H1 (cell line): ENCODE measurements at regions not wholly inside any gene's neighbourhood (a gene's known extent, or its start where the extent isn't known, plus 50 kb on each side); places are given as distances from the start of the nearest gene placed in this dataset.

Experiments used
- CTCF ChIA-PET: fragments of 300-600 bp; sonication (Branson Sonifier 250); formaldehyde crosslinking; loops from one replicate; lab custom pipeline; 2021; ENCODE audit not compliant: partially characterized antibody; lab: Charles Lee
- POLR2A ChIA-PET: fragments of 300-600 bp; sonication (Branson Sonifier 250); formaldehyde crosslinking; loops from one replicate; lab custom pipeline; 2021; ENCODE audit warnings: inconsistent platforms; ENCODE audit not compliant: partially characterized antibody; lab: Charles Lee
- DNase-seq, 2 experiments: peaks; one replicate each; pipeline versions ENCODE4 v3.0.0 to v3.0.0-alpha.2; 2010 to 2022; ENCODE audit warnings: low spot score in 2 of 2, low read depth in 1 of 2, mixed read lengths in 1 of 2
- FAIRE-seq: peaks from 2 replicates; lab custom pipeline; 2011; peaks lifted over from hg19 to GRCh38; lab: Jason Lieb, UNC
- H2AFZ ChIP-seq: 2 replicates; pipeline ENCODE4 v1.8.1; 2012; ENCODE audit warnings: low read length, inconsistent platforms
- H2AK5ac ChIP-seq: 2 replicates; pipeline ENCODE4 v1.6.1; 2013; ENCODE audit warnings: low read depth, low read length
- H2BK120ac ChIP-seq: replicated peaks from 2 replicates; pipeline ENCODE3; 2013; ENCODE audit warnings: low read depth, low read length, inconsistent platforms
- H2BK12ac ChIP-seq: 2 replicates; pipeline ENCODE4 v1.6.1; 2013; ENCODE audit warnings: low read depth, low read length
- H2BK15ac ChIP-seq: 2 replicates; pipeline ENCODE4 v1.6.1; 2013; ENCODE audit warnings: low read length
- H2BK20ac ChIP-seq: 2 replicates; pipeline ENCODE4 v1.6.1; 2013; ENCODE audit warnings: low read length
- H2BK5ac ChIP-seq: 2 replicates; pipeline ENCODE4 v1.6.1; 2013; ENCODE audit warnings: low read depth, low read length
- H3K14ac ChIP-seq: 2 replicates; pipeline ENCODE4 v1.6.1; 2013; ENCODE audit warnings: inconsistent platforms; ENCODE audit not compliant: insufficient read length
- H3K18ac ChIP-seq: 2 replicates; pipeline ENCODE4 v1.6.1; 2013; ENCODE audit warnings: low read length; ENCODE audit errors: extremely low read depth
- H3K23ac ChIP-seq: 2 replicates; pipeline ENCODE4 v1.6.1; 2013; ENCODE audit warnings: inconsistent platforms; ENCODE audit not compliant: insufficient read length
- H3K23me2 ChIP-seq: 2 replicates; pipeline ENCODE4 v1.6.1; 2013; ENCODE audit warnings: low read depth, low read length
- H3K27ac ChIP-seq: 2 replicates; pipeline ENCODE4 v1.6.1; 2011; ENCODE audit warnings: low read depth, low read length, inconsistent platforms
- H3K27me3 ChIP-seq, 4 experiments: replicated peaks in 1 of 4; 1 replicate in 1 of 4; 2 replicates in 3 of 4; pipeline versions ENCODE4 v1.6.1 to v1.8.1; 2011 to 2013; ENCODE audit warnings: low read length in 3 of 4, mild to moderate bottlenecking in 3 of 4, inconsistent platforms in 2 of 4, mixed read lengths in 2 of 4, moderate library complexity in 1 of 4; ENCODE audit not compliant: control insufficient read depth in 3 of 4, insufficient read depth in 3 of 4; ENCODE audit errors: extremely low read depth in 1 of 4
- H3K36me3 ChIP-seq, 4 experiments: 2 replicates each; pipeline versions ENCODE4 v1.6.1 to v1.8.1; 2011 to 2013; ENCODE audit warnings: mild to moderate bottlenecking in 4 of 4, low read length in 3 of 4, moderate library complexity in 2 of 4, control low read depth in 1 of 4, inconsistent platforms in 1 of 4; ENCODE audit not compliant: insufficient read depth in 4 of 4, control insufficient read depth in 2 of 4
- H3K4ac ChIP-seq: replicated peaks from 2 replicates; pipeline ENCODE3; 2013; ENCODE audit warnings: low read length, low read depth, mixed read lengths, inconsistent platforms; ENCODE audit not compliant: insufficient read length
- H3K4me1 ChIP-seq, 4 experiments: replicated peaks in 1 of 4; 1 replicate in 1 of 4; 2 replicates in 3 of 4; pipeline versions ENCODE4 v1.6.1 to v1.8.1; 2011 to 2013; ENCODE audit warnings: low read length in 3 of 4, inconsistent platforms in 2 of 4, mixed read lengths in 1 of 4; ENCODE audit not compliant: insufficient read depth in 4 of 4, control insufficient read depth in 3 of 4
- H3K4me2 ChIP-seq, 2 experiments: 2 replicates each; pipeline versions ENCODE4 v1.6.1 to v1.8.1; 2011 to 2013; ENCODE audit warnings: low read depth in 2 of 2, low read length in 2 of 2, control low read depth in 1 of 2, inconsistent platforms in 1 of 2, mild to moderate bottlenecking in 1 of 2; ENCODE audit not compliant: insufficient read depth in 1 of 2
- H3K4me3 ChIP-seq, 4 experiments: fragments of 200-600, 300-600 bp in 1 of 4; sonication (generic), shearing (Covaris generic), sonication (Bioruptor Twin) in 1 of 4; 2 replicates each; pipeline versions ENCODE4 v1.5.1 to v1.8.1; 2011 to 2016; ENCODE audit warnings: low read length in 4 of 4, low read depth in 3 of 4, control low read depth in 2 of 4, inconsistent platforms in 2 of 4, mild to moderate bottlenecking in 2 of 4, mixed read lengths in 1 of 4, moderate library complexity in 1 of 4; ENCODE audit not compliant: insufficient read depth in 2 of 4; ENCODE audit errors: extremely low read depth in 1 of 4
- H3K56ac ChIP-seq: replicated peaks from 2 replicates; pipeline ENCODE3; 2013; ENCODE audit warnings: low read depth, mild to moderate bottlenecking, mixed read lengths, low read length, inconsistent platforms; ENCODE audit not compliant: insufficient read length
- H3K79me1 ChIP-seq: 2 replicates; pipeline ENCODE4 v1.6.1; 2013; ENCODE audit warnings: low read depth, low read length, control low read depth
- H3K79me2 ChIP-seq, 2 experiments: 2 replicates each; pipeline versions ENCODE4 v1.6.1 to v1.8.1; 2012 to 2013; ENCODE audit warnings: low read length in 2 of 2, mild to moderate bottlenecking in 2 of 2, inconsistent platforms in 1 of 2; ENCODE audit not compliant: insufficient read depth in 2 of 2, control insufficient read depth in 1 of 2
- H3K9ac ChIP-seq, 4 experiments: replicated peaks in 1 of 4; 1 replicate in 1 of 4; 2 replicates in 3 of 4; pipeline versions ENCODE4 v1.6.1 to v1.8.1; 2011 to 2013; ENCODE audit warnings: low read depth in 3 of 4, low read length in 3 of 4, control low read depth in 2 of 4, mild to moderate bottlenecking in 2 of 4, moderate library complexity in 2 of 4, inconsistent platforms in 1 of 4; ENCODE audit errors: extremely low read depth in 1 of 4
- H3K9me3 ChIP-seq, 2 experiments: 2 replicates each; pipeline versions ENCODE4 v1.6.1 to v1.8.1; 2012 to 2013; ENCODE audit warnings: mild to moderate bottlenecking in 2 of 2, moderate library complexity in 2 of 2, control low read depth in 1 of 2, inconsistent platforms in 1 of 2, low read depth in 1 of 2, low read length in 1 of 2, mixed read lengths in 1 of 2; ENCODE audit not compliant: insufficient read depth in 2 of 2
- H4K20me1 ChIP-seq, 2 experiments: replicated peaks in 1 of 2; 2 replicates each; pipeline versions ENCODE3 to v1.8.1; 2011 to 2013; ENCODE audit warnings: inconsistent platforms in 2 of 2, low read length in 2 of 2, mild to moderate bottlenecking in 1 of 2; ENCODE audit not compliant: insufficient read depth in 2 of 2, control insufficient read depth in 1 of 2
- H4K5ac ChIP-seq: 2 replicates; pipeline ENCODE4 v1.6.1; 2013; ENCODE audit warnings: low read length, low read depth, mixed read lengths, inconsistent platforms; ENCODE audit not compliant: insufficient read length
- H4K8ac ChIP-seq: 2 replicates; pipeline ENCODE4 v1.8.0; 2013; ENCODE audit warnings: mild to moderate bottlenecking, moderate library complexity, low read length, inconsistent platforms; ENCODE audit not compliant: insufficient read depth; ENCODE audit errors: extremely low read depth
- H4K91ac ChIP-seq: replicated peaks from 2 replicates; pipeline ENCODE3; 2013; ENCODE audit warnings: low read length, mixed read lengths, inconsistent platforms; ENCODE audit not compliant: insufficient read length
- BACH1 ChIP-seq: IDR thresholded peaks from 2 replicates; pipeline ENCODE4 v1.6.1; 2012; ENCODE audit warnings: low read length, improper control_type of control experiment
- CHD2 ChIP-seq: IDR thresholded peaks from 2 replicates; pipeline ENCODE4 v1.6.1; 2012; ENCODE audit warnings: low read length, improper control_type of control experiment
- EP300 ChIP-seq, 2 experiments: IDR thresholded peaks; 1 replicate in 1 of 2; 2 replicates in 1 of 2; pipeline ENCODE4 v1.6.1; 2011 to 2012; ENCODE audit warnings: low read depth in 2 of 2, low read length in 2 of 2, mild to moderate bottlenecking in 2 of 2, borderline replicate concordance in 1 of 2, inconsistent platforms in 1 of 2, moderate library complexity in 1 of 2
- JUN ChIP-seq: IDR thresholded peaks from 2 replicates; pipeline ENCODE4 v1.6.1; 2011; ENCODE audit warnings: low read depth, mild to moderate bottlenecking, improper control_type of control experiment, low read length
- KDM4A ChIP-seq: IDR thresholded peaks from one replicate; pipeline ENCODE4 v1.7.1; 2012; ENCODE audit warnings: low read depth, mild to moderate bottlenecking, moderate library complexity, low read length, inconsistent platforms; ENCODE audit not compliant: severe bottlenecking
- RFX5 ChIP-seq: IDR thresholded peaks from 2 replicates; pipeline ENCODE4 v1.6.1; 2011; ENCODE audit warnings: low read depth, low read length, improper control_type of control experiment, borderline replicate concordance
- ZNF274 ChIP-seq: IDR thresholded peaks from 2 replicates; pipeline ENCODE4 v1.7.0; 2012; ENCODE audit warnings: low read length, borderline replicate concordance; ENCODE audit errors: extremely low read depth
- WGBS, 2 experiments: shearing (Covaris generic) in 1 of 2; methylation state at CpG; one replicate each; pipeline versions ENCODE4 v1.1.6 to v1.1.7; 2013 to 2015; ENCODE audit warnings: low lambda C conversion rate in 2 of 2, mixed read lengths in 2 of 2, inconsistent platforms in 1 of 2, low coverage in 1 of 2, missing lambda C conversion rate in 1 of 2; ENCODE audit not compliant: insufficient replicate concordance in 2 of 2, insufficient coverage in 1 of 2, insufficient read length in 1 of 2; ENCODE audit errors: extremely low coverage in 1 of 2, missing lambda C conversion rate in 1 of 2; 5-methylcytosine and 5-hydroxymethylcytosine counted together
- TF ChIP-seq, protein P1 (sequence below), 3 experiments: IDR thresholded peaks; 1 replicate in 2 of 3; 2 replicates in 1 of 3; pipeline versions ENCODE4 v1.5.1 to v1.6.1; 2011; ENCODE audit warnings: low read length in 3 of 3, mild to moderate bottlenecking in 3 of 3, inconsistent platforms in 2 of 3, low read depth in 1 of 3, moderate library complexity in 1 of 3; ENCODE audit not compliant: insufficient read depth in 1 of 3; ENCODE audit errors: control extremely low read depth in 1 of 3
- TF ChIP-seq, protein P2 (sequence below): IDR thresholded peaks from 2 replicates; pipeline ENCODE4 v1.6.1; 2012; ENCODE audit warnings: low read length, inconsistent platforms
- TF ChIP-seq, protein P3 (sequence below): IDR thresholded peaks from 2 replicates; pipeline ENCODE4 v1.6.1; 2012; ENCODE audit warnings: inconsistent platforms

DNA sequence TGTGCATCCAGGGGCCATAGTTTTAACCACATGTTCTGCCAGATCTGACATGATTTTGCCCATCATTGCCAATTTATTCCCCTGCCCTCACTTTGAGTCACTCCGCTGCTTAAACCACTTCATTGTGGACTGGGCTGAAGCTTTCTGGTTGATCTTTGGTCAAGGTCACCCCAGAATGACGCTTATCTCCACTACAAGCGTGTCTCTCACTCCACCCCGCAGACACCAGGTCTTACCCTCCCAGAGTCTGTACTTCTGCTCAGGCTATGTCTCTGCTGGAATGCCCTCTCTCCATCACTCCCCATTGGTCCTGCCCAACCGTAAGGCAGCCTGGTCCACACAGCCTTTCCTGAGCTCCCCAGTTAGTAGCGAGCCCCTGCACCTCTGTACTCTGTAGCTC, 170.5 kb upstream of the SYT13 start:
- no peaks in the 10 kb centered on the region for H3K36me3 ChIP-seq
- H3K4me2 ChIP-seq = no peak overlapping the region
- no peak for DNase-seq
- 0 out of 7 replicates have a peak, but pooled peaks cover 0 to 1% (median 0%) of the 10 kb centered on the region in 4 experiments for H3K27me3 ChIP-seq
- no peak overlapping the region for H3K18ac ChIP-seq
- no peak overlapping the region for H3K14ac ChIP-seq
- CTCF ChIA-PET = interaction anchor here (1.2 to 1.3 kb wide), 3 partner anchors 26 to 85 kb away, joined by 3 to 9 read pairs (median 3); no protein-coding TSS in a partner anchor
- no peaks in the 10 kb centered on the region for H4K20me1 ChIP-seq
- no peak overlapping the region for H2BK15ac ChIP-seq
- no peak overlapping the region for H2BK12ac ChIP-seq
- no peak overlapping the region for H2AFZ ChIP-seq
- no peak overlapping the region for H2BK20ac ChIP-seq
- no peak overlapping the region for H4K8ac ChIP-seq
- H3K23ac ChIP-seq = no peak overlapping the region
- H3K27ac ChIP-seq = no peak overlapping the region
- H2BK5ac ChIP-seq = no peak overlapping the region
- H3K79me2 ChIP-seq = no peaks in the 10 kb centered on the region
- no peaks in the 10 kb centered on the region for H3K79me1 ChIP-seq
- H3K9ac ChIP-seq = no peak overlapping the region
- no peak for FAIRE-seq
- 91% methylated on average over 6 of the region's 6 CpGs; no CpG with 5 or more reads in 1 of the 2 experiments for WGBS, 2 experiments
- no peak overlapping the region for H4K5ac ChIP-seq
- H2AK5ac ChIP-seq = no peak overlapping the region
- H3K4me1 ChIP-seq = no peaks in the 10 kb centered on the region
- no peak overlapping the region for H3K56ac ChIP-seq
- no peaks in the 10 kb centered on the region for H3K23me2 ChIP-seq
- POLR2A ChIA-PET = no interaction called here
- H3K4me3 ChIP-seq = no peak overlapping the region
- no peak overlapping the region for H3K4ac ChIP-seq
- no peak overlapping the region for H4K91ac ChIP-seq
- H2BK120ac ChIP-seq = no peak overlapping the region
- no peaks in the 10 kb centered on the region for H3K9me3 ChIP-seq
- TF ChIP-seq, protein P1, sequence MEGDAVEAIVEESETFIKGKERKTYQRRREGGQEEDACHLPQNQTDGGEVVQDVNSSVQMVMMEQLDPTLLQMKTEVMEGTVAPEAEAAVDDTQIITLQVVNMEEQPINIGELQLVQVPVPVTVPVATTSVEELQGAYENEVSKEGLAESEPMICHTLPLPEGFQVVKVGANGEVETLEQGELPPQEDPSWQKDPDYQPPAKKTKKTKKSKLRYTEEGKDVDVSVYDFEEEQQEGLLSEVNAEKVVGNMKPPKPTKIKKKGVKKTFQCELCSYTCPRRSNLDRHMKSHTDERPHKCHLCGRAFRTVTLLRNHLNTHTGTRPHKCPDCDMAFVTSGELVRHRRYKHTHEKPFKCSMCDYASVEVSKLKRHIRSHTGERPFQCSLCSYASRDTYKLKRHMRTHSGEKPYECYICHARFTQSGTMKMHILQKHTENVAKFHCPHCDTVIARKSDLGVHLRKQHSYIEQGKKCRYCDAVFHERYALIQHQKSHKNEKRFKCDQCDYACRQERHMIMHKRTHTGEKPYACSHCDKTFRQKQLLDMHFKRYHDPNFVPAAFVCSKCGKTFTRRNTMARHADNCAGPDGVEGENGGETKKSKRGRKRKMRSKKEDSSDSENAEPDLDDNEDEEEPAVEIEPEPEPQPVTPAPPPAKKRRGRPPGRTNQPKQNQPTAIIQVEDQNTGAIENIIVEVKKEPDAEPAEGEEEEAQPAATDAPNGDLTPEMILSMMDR (IDR thresholded peaks at IDR 0.05; ENCODE audit: control extremely low read depth in 1 of 3, insufficient read depth in 1 of 3, low read depth in 1 of 3, low read length in 3 of 3) = no peak
- TF ChIP-seq ZNF274 (no peak), KDM4A (no peak), JUN (no peak), EP300 (IDR thresholded peaks at IDR 0.05; ENCODE audit: borderline replicate concordance in 1 of 2, low read depth in 2 of 2, low read length in 2 of 2) (no peak), RFX5 (no peak), CHD2 (no peak), BACH1 (no peak)
- TF ChIP-seq, protein P2, sequence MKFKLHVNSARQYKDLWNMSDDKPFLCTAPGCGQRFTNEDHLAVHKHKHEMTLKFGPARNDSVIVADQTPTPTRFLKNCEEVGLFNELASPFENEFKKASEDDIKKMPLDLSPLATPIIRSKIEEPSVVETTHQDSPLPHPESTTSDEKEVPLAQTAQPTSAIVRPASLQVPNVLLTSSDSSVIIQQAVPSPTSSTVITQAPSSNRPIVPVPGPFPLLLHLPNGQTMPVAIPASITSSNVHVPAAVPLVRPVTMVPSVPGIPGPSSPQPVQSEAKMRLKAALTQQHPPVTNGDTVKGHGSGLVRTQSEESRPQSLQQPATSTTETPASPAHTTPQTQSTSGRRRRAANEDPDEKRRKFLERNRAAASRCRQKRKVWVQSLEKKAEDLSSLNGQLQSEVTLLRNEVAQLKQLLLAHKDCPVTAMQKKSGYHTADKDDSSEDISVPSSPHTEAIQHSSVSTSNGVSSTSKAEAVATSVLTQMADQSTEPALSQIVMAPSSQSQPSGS = no peak
- TF ChIP-seq, protein P3, sequence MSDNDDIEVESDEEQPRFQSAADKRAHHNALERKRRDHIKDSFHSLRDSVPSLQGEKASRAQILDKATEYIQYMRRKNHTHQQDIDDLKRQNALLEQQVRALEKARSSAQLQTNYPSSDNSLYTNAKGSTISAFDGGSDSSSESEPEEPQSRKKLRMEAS = no peak
